Neural progenitor cell (in vitro differentiated cells): ENCODE measurements at regions not wholly inside any gene's neighbourhood (a gene's known extent, or its start where the extent isn't known, plus 50 kb on each side); places are given as distances from the start of the nearest gene placed in this dataset.

Experiments used
- DNase-seq: peaks from one replicate; pipeline ENCODE4 v3.0.0-alpha.2; 2016; ENCODE audit warnings: low spot score
- H2AFZ ChIP-seq: fragments of 200-600 bp; sonication (generic); replicated peaks from 2 replicates; pipeline ENCODE4 v1.6.1; 2016; ENCODE audit warnings: antibody characterized with exemption
- H3F3A ChIP-seq: fragments of 200-600 bp; sonication (generic); 2 replicates; pipeline ENCODE4 v1.6.1; 2016; ENCODE audit warnings: antibody characterized with exemption, low read depth
- H3K27ac ChIP-seq: fragments of 200-600 bp; sonication (generic); 2 replicates; pipeline ENCODE4 v1.5.1; 2016; ENCODE audit warnings: mild to moderate bottlenecking
- H3K27me3 ChIP-seq: fragments of 200-600 bp; sonication (generic); 2 replicates; pipeline ENCODE4 v1.6.1; 2016; ENCODE audit warnings: mild to moderate bottlenecking, moderate library complexity
- H3K36me3 ChIP-seq: fragments of 200-600 bp; sonication (generic); 2 replicates; pipeline ENCODE4 v1.5.1; 2016
- H3K4me1 ChIP-seq: fragments of 200-600 bp; sonication (generic); 2 replicates; pipeline ENCODE4 v1.6.1; 2016; ENCODE audit warnings: mixed run types
- H3K4me2 ChIP-seq: fragments of 200-600 bp; sonication (generic); 2 replicates; pipeline ENCODE4 v1.6.1; 2016
- H3K4me3 ChIP-seq: fragments of 200-600 bp; sonication (generic); 2 replicates; pipeline ENCODE4 v1.5.1; 2016
- H3K79me2 ChIP-seq: fragments of 200-600 bp; sonication (generic); 2 replicates; pipeline ENCODE4 v1.6.1; 2016; ENCODE audit warnings: low read depth
- H3K9ac ChIP-seq: fragments of 200-600 bp; sonication (generic); 2 replicates; pipeline ENCODE4 v1.6.1; 2016
- H3K9me3 ChIP-seq: fragments of 200-600 bp; sonication (generic); 2 replicates; pipeline ENCODE4 v1.5.1; 2016; ENCODE audit warnings: low read depth
- H4K20me1 ChIP-seq: fragments of 200-600 bp; sonication (generic); 2 replicates; pipeline ENCODE4 v1.6.1; 2016; ENCODE audit warnings: low read depth
- H3K27ac Mint-ChIP-seq: 3 replicates; pipeline ENCODE4 v1.8.0; 2021; ENCODE audit warnings: mixed read lengths
- H3K27me3 Mint-ChIP-seq: 2 replicates; pipeline ENCODE4 v1.8.0; 2022; ENCODE audit warnings: low read depth, mild to moderate bottlenecking, inconsistent platforms, moderate library complexity, mixed read lengths; ENCODE audit not compliant: insufficient read depth
- H3K36me3 Mint-ChIP-seq: 3 replicates; pipeline ENCODE4 v1.8.0; 2021; ENCODE audit warnings: mixed read lengths
- H3K4me1 Mint-ChIP-seq: 3 replicates; pipeline ENCODE4 v1.8.0; 2021; ENCODE audit warnings: mixed read lengths
- H3K4me3 Mint-ChIP-seq: 3 replicates; pipeline ENCODE4 v1.8.0; 2021; ENCODE audit warnings: mild to moderate bottlenecking, moderate library complexity, mixed read lengths
- H3K9me3 Mint-ChIP-seq: 3 replicates; pipeline ENCODE4 v1.8.0; 2020; ENCODE audit warnings: mixed read lengths
- CTCF ChIP-seq: fragments of 200-600 bp; sonication (generic); IDR thresholded peaks from 2 replicates; pipeline ENCODE4 v1.5.1; 2017; ENCODE audit warnings: antibody characterized with exemption, mild to moderate bottlenecking
- EZH2 ChIP-seq: fragments of 200-600 bp; sonication (generic); IDR thresholded peaks from 2 replicates; pipeline ENCODE4 v1.6.1; 2017; ENCODE audit warnings: antibody characterized with exemption, mild to moderate bottlenecking, moderate library complexity
- EZH2phosphoT487 ChIP-seq: fragments of 200-600 bp; sonication (generic); IDR thresholded peaks from 2 replicates; pipeline ENCODE4 v1.6.1; 2017; ENCODE audit warnings: antibody characterized with exemption

- no peak overlapping the region for H2AFZ ChIP-seq
- Mint-ChIP-seq H3K27ac (no peak overlapping the region), H3K27me3 (no peaks in the 10 kb centered on the region), H3K36me3 (no peaks in the 10 kb centered on the region), H3K4me1 (no peaks in the 10 kb centered on the region), H3K9me3 (peaks cover 2% of the 10 kb centered on the region), H3K4me3 (no peak overlapping the region)
- H3K9ac ChIP-seq: no peak overlapping the region
- no peak overlapping the region for H3K4me2 ChIP-seq
- no peaks in the 10 kb centered on the region for H3F3A ChIP-seq
- no peak for DNase-seq
- no peak overlapping the region for H3K27ac ChIP-seq
- H3K4me3 ChIP-seq: no peak overlapping the region
- no peaks in the 10 kb centered on the region for H3K9me3 ChIP-seq
- no peak for TF ChIP-seq EZH2
- TF ChIP-seq EZH2phosphoT487: no peak
- no peak for TF ChIP-seq CTCF
- no peaks in the 10 kb centered on the region for H3K79me2 ChIP-seq
- H3K27me3 ChIP-seq: no peaks in the 10 kb centered on the region
- no peaks in the 10 kb centered on the region for H3K36me3 ChIP-seq
- no peaks in the 10 kb centered on the region for H3K4me1 ChIP-seq
- no peaks in the 10 kb centered on the region for H4K20me1 ChIP-seq
These were observed 251.1 kb downstream of the GLUD2 start for GRCh38 chrX:121298499-121298898.

GRCh38 chrX:121301356-121301755 lies 253.9 kb downstream of the GLUD2 start:
- Histone ChIP-seq H3K4me2 (no peak overlapping the region), H3K36me3 (no peaks in the 10 kb centered on the region), H4K20me1 (no peaks in the 10 kb centered on the region), H3K27ac (no peak overlapping the region), H3K9ac (no peak overlapping the region), H3F3A (no peaks in the 10 kb centered on the region), H3K79me2 (no peaks in the 10 kb centered on the region), H2AFZ (no peak overlapping the region), H3K27me3 (no peaks in the 10 kb centered on the region), H3K9me3 (no peaks in the 10 kb centered on the region), H3K4me3 (no peak overlapping the region), H3K4me1 (no peaks in the 10 kb centered on the region)
- TF ChIP-seq EZH2: no peak
- TF ChIP-seq CTCF: no peak
- no peak for TF ChIP-seq EZH2phosphoT487
- DNase-seq: no peak
- H3K27me3 Mint-ChIP-seq: no peaks in the 10 kb centered on the region
- no peaks in the 10 kb centered on the region for H3K36me3 Mint-ChIP-seq
- no peaks in the 10 kb centered on the region for H3K4me1 Mint-ChIP-seq
- no peaks in the 10 kb centered on the region for H3K9me3 Mint-ChIP-seq
- no peak overlapping the region for H3K27ac Mint-ChIP-seq
- H3K4me3 Mint-ChIP-seq: no peak overlapping the region

GRCh38 chrX:121301822-121302221 lies 254.4 kb downstream of the GLUD2 start:
- Mint-ChIP-seq H3K36me3 (no peaks in the 10 kb centered on the region), H3K9me3 (no peaks in the 10 kb centered on the region), H3K4me1 (no peaks in the 10 kb centered on the region), H3K27me3 (no peaks in the 10 kb centered on the region), H3K4me3 (no peak overlapping the region), H3K27ac (no peak overlapping the region)
- Histone ChIP-seq H3K27me3 (no peaks in the 10 kb centered on the region), H3K27ac (no peak overlapping the region), H3K4me2 (no peak overlapping the region), H3K36me3 (no peaks in the 10 kb centered on the region), H3K4me1 (no peaks in the 10 kb centered on the region), H3K4me3 (no peak overlapping the region), H2AFZ (no peak overlapping the region), H3K9ac (no peak overlapping the region), H3K79me2 (no peaks in the 10 kb centered on the region), H4K20me1 (no peaks in the 10 kb centered on the region), H3K9me3 (no peaks in the 10 kb centered on the region), H3F3A (no peaks in the 10 kb centered on the region)
- TF ChIP-seq CTCF (no peak), EZH2 (no peak), EZH2phosphoT487 (no peak)
- no peak for DNase-seq

GRCh38 chrX:121307449-121307848 lies 260.0 kb downstream of the GLUD2 start:
- Histone ChIP-seq H3K4me1 (no peaks in the 10 kb centered on the region), H3K27ac (no peak overlapping the region), H4K20me1 (no peaks in the 10 kb centered on the region), H3K9ac (no peak overlapping the region), H2AFZ (no peak overlapping the region), H3K9me3 (no peaks in the 10 kb centered on the region), H3K4me2 (no peak overlapping the region), H3K36me3 (no peaks in the 10 kb centered on the region), H3K4me3 (no peak overlapping the region), H3F3A (no peaks in the 10 kb centered on the region), H3K27me3 (no peaks in the 10 kb centered on the region), H3K79me2 (no peaks in the 10 kb centered on the region)
- peaks cover 2% of the 10 kb centered on the region for H3K9me3 Mint-ChIP-seq
- H3K27ac Mint-ChIP-seq: no peak overlapping the region
- H3K4me3 Mint-ChIP-seq: no peak overlapping the region
- H3K4me1 Mint-ChIP-seq: peaks cover 4% of the 10 kb centered on the region
- TF ChIP-seq EZH2phosphoT487: no peak
- TF ChIP-seq EZH2: no peak
- TF ChIP-seq CTCF: no peak
- no peaks in the 10 kb centered on the region for H3K36me3 Mint-ChIP-seq
- no peak for DNase-seq
- H3K27me3 Mint-ChIP-seq: no peaks in the 10 kb centered on the region
